HEK293 (cell line): ENCODE measurements at regions not wholly inside any gene's neighbourhood (a gene's known extent, or its start where the extent isn't known, plus 50 kb on each side); places are given as distances from the start of the nearest gene placed in this dataset.

ENCODE experiments used
- KLF7 ChIP-seq: fragments of 450-650 bp; formaldehyde crosslinking; IDR thresholded peaks from 2 replicates; pipeline ENCODE4 v1.5.1; 2016; ENCODE audit warnings: missing biosample characterization, missing genetic modification characterization, borderline replicate concordance
- SCRT1 ChIP-seq: fragments of 450-650 bp; formaldehyde crosslinking; IDR thresholded peaks from 2 replicates; pipeline ENCODE4 v1.5.1; 2016; ENCODE audit warnings: missing biosample characterization, missing genetic modification characterization, borderline replicate concordance
- SETDB1 ChIP-seq: IDR thresholded peaks from one replicate; pipeline ENCODE4 v1.6.1; 2017; ENCODE audit warnings: mild to moderate bottlenecking, low read length, moderate library complexity, mixed read lengths; ENCODE audit not compliant: insufficient read length
- ZBTB7A ChIP-seq: fragments of 450-650 bp; formaldehyde crosslinking; IDR thresholded peaks from 2 replicates; pipeline ENCODE4 v1.5.1; 2016; ENCODE audit warnings: low read depth, missing biosample characterization, missing genetic modification characterization
- ZNF132 ChIP-seq: fragments of 450-650 bp; formaldehyde crosslinking; IDR thresholded peaks from 2 replicates; pipeline ENCODE4 v1.5.1; 2017; ENCODE audit warnings: missing biosample characterization, missing genetic modification characterization, borderline replicate concordance
- ZNF138 ChIP-seq: fragments of 450-650 bp; formaldehyde crosslinking; IDR thresholded peaks from 2 replicates; pipeline ENCODE4 v1.5.1; 2016; ENCODE audit warnings: missing biosample characterization, missing genetic modification characterization, borderline replicate concordance
- ZNF24 ChIP-seq: fragments of 450-650 bp; formaldehyde crosslinking; IDR thresholded peaks from 2 replicates; pipeline ENCODE4 v1.5.1; 2016; ENCODE audit warnings: missing biosample characterization, missing genetic modification characterization
- ZNF274 ChIP-seq, 2 experiments: fragments of 200-500 bp in 1 of 2; fragments of 450-650 bp in 1 of 2; sonication (Bioruptor generic) in 1 of 2; formaldehyde crosslinking in 1 of 2; IDR thresholded peaks; 2 replicates each; pipeline versions ENCODE4 v1.5.1 to v1.6.1; 2014 to 2016; ENCODE audit warnings: borderline replicate concordance in 1 of 2, inconsistent platforms in 1 of 2, low read length in 1 of 2, missing biosample characterization in 1 of 2, missing genetic modification characterization in 1 of 2
- ZNF664 ChIP-seq: fragments of 450-650 bp; formaldehyde crosslinking; IDR thresholded peaks from 2 replicates; pipeline ENCODE4 v1.5.1; 2016; ENCODE audit warnings: missing biosample characterization, missing genetic modification characterization
- TF ChIP-seq, protein P1 (sequence below): sonication (generic); formaldehyde crosslinking; IDR thresholded peaks from 2 replicates; pipeline ENCODE4 v1.8.1; 2022; ENCODE audit warnings: mild to moderate bottlenecking, moderate library complexity, missing genetic modification reagents
- TF ChIP-seq, protein P2 (sequence below): fragments of 450-650 bp; formaldehyde crosslinking; IDR thresholded peaks from 2 replicates; pipeline ENCODE4 v1.5.1; 2016; ENCODE audit warnings: missing biosample characterization, missing genetic modification characterization
- TF ChIP-seq, protein P3 (sequence below): fragments of 450-650 bp; formaldehyde crosslinking; IDR thresholded peaks from 2 replicates; pipeline ENCODE4 v1.5.1; 2016; ENCODE audit warnings: missing biosample characterization, missing genetic modification characterization
- TF ChIP-seq, protein P4 (sequence below): fragments of 450-650 bp; formaldehyde crosslinking; IDR thresholded peaks from 2 replicates; pipeline ENCODE4 v1.5.1; 2016; ENCODE audit warnings: missing biosample characterization, missing genetic modification characterization

DNA sequence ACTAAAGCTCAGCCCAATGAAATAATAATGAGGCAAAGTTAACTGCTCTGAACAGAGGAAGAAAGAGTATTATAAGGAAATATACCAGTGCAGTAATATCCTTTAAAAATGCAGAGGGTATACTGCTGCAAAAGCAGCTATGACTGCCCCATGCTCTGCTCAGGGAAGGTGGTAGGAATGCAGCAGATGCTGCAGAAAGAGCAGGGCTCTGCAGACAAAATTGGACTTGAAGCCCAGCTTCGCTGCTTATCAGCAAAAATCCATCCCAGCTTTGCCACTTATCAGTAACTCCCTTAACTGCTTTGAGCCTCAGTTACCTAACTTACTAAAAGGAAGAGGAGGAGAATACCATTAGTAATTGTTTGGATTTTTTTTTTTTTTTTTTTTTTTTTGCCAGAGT, 533.8 kb upstream of the CDH5 start:
- TF ChIP-seq ZBTB7A (tag by site-specific recombination) (no peak), ZNF138 (tag by site-specific recombination) (no peak), ZNF664 (tag by site-specific recombination) (no peak), SCRT1 (no peak), ZNF24 (no peak), SETDB1 (no peak), KLF7 (tag by site-specific recombination) (no peak), ZNF274 (IDR thresholded peaks at IDR 0.05; ENCODE audit: low read length) (no peak), ZNF274 (tag by site-specific recombination; IDR thresholded peaks at IDR 0.05; ENCODE audit: borderline replicate concordance) (no peak), ZNF132 (tag by site-specific recombination) (no peak)
- TF ChIP-seq, protein P1, sequence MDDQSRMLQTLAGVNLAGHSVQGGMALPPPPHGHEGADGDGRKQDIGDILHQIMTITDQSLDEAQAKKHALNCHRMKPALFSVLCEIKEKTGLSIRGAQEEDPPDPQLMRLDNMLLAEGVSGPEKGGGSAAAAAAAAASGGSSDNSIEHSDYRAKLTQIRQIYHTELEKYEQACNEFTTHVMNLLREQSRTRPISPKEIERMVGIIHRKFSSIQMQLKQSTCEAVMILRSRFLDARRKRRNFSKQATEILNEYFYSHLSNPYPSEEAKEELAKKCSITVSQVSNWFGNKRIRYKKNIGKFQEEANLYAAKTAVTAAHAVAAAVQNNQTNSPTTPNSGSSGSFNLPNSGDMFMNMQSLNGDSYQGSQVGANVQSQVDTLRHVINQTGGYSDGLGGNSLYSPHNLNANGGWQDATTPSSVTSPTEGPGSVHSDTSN (CRISPR knock-in tag): no peak
- TF ChIP-seq, protein P2, sequence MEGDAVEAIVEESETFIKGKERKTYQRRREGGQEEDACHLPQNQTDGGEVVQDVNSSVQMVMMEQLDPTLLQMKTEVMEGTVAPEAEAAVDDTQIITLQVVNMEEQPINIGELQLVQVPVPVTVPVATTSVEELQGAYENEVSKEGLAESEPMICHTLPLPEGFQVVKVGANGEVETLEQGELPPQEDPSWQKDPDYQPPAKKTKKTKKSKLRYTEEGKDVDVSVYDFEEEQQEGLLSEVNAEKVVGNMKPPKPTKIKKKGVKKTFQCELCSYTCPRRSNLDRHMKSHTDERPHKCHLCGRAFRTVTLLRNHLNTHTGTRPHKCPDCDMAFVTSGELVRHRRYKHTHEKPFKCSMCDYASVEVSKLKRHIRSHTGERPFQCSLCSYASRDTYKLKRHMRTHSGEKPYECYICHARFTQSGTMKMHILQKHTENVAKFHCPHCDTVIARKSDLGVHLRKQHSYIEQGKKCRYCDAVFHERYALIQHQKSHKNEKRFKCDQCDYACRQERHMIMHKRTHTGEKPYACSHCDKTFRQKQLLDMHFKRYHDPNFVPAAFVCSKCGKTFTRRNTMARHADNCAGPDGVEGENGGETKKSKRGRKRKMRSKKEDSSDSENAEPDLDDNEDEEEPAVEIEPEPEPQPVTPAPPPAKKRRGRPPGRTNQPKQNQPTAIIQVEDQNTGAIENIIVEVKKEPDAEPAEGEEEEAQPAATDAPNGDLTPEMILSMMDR (tag by site-specific recombination): no peak
- TF ChIP-seq, protein P3, sequence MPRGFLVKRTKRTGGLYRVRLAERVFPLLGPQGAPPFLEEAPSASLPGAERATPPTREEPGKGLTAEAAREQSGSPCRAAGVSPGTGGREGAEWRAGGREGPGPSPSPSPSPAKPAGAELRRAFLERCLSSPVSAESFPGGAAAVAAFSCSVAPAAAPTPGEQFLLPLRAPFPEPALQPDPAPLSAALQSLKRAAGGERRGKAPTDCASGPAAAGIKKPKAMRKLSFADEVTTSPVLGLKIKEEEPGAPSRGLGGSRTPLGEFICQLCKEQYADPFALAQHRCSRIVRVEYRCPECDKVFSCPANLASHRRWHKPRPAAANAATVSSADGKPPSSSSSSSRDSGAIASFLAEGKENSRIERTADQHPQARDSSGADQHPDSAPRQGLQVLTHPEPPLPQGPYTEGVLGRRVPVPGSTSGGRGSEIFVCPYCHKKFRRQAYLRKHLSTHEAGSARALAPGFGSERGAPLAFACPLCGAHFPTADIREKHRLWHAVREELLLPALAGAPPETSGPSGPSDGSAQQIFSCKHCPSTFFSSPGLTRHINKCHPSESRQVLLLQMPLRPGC (tag by site-specific recombination): no peak
- TF ChIP-seq, protein P4, sequence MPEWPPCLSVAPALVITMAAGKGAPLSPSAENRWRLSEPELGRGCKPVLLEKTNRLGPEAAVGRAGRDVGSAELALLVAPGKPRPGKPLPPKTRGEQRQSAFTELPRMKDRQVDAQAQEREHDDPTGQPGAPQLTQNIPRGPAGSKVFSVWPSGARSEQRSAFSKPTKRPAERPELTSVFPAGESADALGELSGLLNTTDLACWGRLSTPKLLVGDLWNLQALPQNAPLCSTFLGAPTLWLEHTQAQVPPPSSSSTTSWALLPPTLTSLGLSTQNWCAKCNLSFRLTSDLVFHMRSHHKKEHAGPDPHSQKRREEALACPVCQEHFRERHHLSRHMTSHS (tag by site-specific recombination): no peak
